Neural cell (in vitro differentiated cells): ENCODE measurements at regions not wholly inside any gene's neighbourhood (a gene's known extent, or its start where the extent isn't known, plus 50 kb on each side); places are given as distances from the start of the nearest gene placed in this dataset.

Source experiments
- CTCF ChIP-seq: fragments of 450-650 bp; IDR thresholded peaks from 2 replicates; pipeline ENCODE4 v1.5.1; 2014; ENCODE audit warnings: antibody characterized with exemption, mild to moderate bottlenecking, moderate library complexity; ENCODE audit not compliant: poor library complexity, severe bottlenecking
- EP300 ChIP-seq: fragments of 450-650 bp; conservative IDR thresholded peaks from 2 replicates; pipeline ENCODE4 v1.6.1; 2014; ENCODE audit warnings: antibody characterized with exemption, mild to moderate bottlenecking, moderate library complexity; ENCODE audit not compliant: poor library complexity, severe bottlenecking
- EZH2 ChIP-seq: fragments of 200-600, 300-800 bp; shearing (Covaris generic), sonication (generic); IDR thresholded peaks from 2 replicates; pipeline ENCODE4 v1.6.1; 2014; ENCODE audit warnings: antibody characterized with exemption, low read length, borderline replicate concordance, mild to moderate bottlenecking; ENCODE audit not compliant: insufficient read depth, poor library complexity, severe bottlenecking
- MXI1 ChIP-seq: fragments of 450-650 bp; conservative IDR thresholded peaks from 2 replicates; pipeline ENCODE4 v1.6.1; 2014; ENCODE audit warnings: antibody characterized with exemption, mild to moderate bottlenecking; ENCODE audit not compliant: poor library complexity, severe bottlenecking
- POLR2AphosphoS5 ChIP-seq: IDR thresholded peaks from 2 replicates; pipeline ENCODE4 v1.6.1; 2012
- REST ChIP-seq: IDR thresholded peaks from 2 replicates; pipeline ENCODE4 v1.6.1; 2012; ENCODE audit warnings: borderline replicate concordance

GRCh38 chr2:176621350-176621749 is 352.1 kb downstream of the MTX2 start:
- TF ChIP-seq CTCF: no peak
- TF ChIP-seq EZH2: no peak
- no peak for TF ChIP-seq EP300
- TF ChIP-seq MXI1: no peak
- no peak for TF ChIP-seq POLR2AphosphoS5
- no peak for TF ChIP-seq REST
